ENCODE measurements at regions not wholly inside any gene's neighbourhood (a gene's known extent, or its start where the extent isn't known, plus 50 kb on each side); places are given as distances from the start of the nearest gene placed in this dataset.

GRCh38 chr6:104603108-104603745 is 256.5 kb downstream of the HACE1 start:
- Histone ChIP-seq H4K20me1 (ENCODE audit: insufficient read depth, low read length) (no peaks in the 10 kb centered on the region), H3K4me2 (ENCODE audit: low read depth, low read length) (no peak overlapping the region), H3K27me3 (ENCODE audit: control insufficient read depth in 1 of 2, insufficient read depth in 2 of 2, low read length in 2 of 2) (no peaks in the 10 kb centered on the region), H2AFZ (ENCODE audit: low read length) (no peak overlapping the region), H3K27ac (ENCODE audit: extremely low read length, insufficient read depth, low read length) (no peak overlapping the region), H3K36me3 (replicated peaks in 1 of 2; ENCODE audit: control insufficient read depth in 1 of 2, insufficient read depth in 2 of 2, low read length in 2 of 2) (no peaks in the 10 kb centered on the region), H3K9me3 (ENCODE audit: low read length) (no peaks in the 10 kb centered on the region), H3K4me3 (replicated peaks in 1 of 3; ENCODE audit: insufficient read depth in 1 of 3, low read depth in 2 of 3, low read length in 3 of 3) (no peak overlapping the region), H3K4me1 (ENCODE audit: insufficient read depth, low read length) (no peaks in the 10 kb centered on the region), H3K9ac (ENCODE audit: insufficient read depth, low read depth, low read length) (no peak overlapping the region), H3K79me2 (ENCODE audit: insufficient read depth, low read length) (no peaks in the 10 kb centered on the region)
- DNase-seq (ENCODE audit: low spot score) (no peak), ATAC-seq (no peak), FAIRE-seq (no peak)
- in situ Hi-C loops (cut with HindIII; ENCODE audit: extremely low pct_ligation_motif_present, low pct_unique_long_range_greater_than_20kb) (no loop called here), intact Hi-C loops (cut with micrococcal nuclease; ENCODE audit: unreplicated experiment) (no loop called here)
- WGBS (ENCODE audit: low lambda C conversion rate) = 0% methylated on average over 1 of the region's 1 CpG
- no TSS peak for BruUV-seq (replicated peaks)
- TF ChIP-seq, protein P1, sequence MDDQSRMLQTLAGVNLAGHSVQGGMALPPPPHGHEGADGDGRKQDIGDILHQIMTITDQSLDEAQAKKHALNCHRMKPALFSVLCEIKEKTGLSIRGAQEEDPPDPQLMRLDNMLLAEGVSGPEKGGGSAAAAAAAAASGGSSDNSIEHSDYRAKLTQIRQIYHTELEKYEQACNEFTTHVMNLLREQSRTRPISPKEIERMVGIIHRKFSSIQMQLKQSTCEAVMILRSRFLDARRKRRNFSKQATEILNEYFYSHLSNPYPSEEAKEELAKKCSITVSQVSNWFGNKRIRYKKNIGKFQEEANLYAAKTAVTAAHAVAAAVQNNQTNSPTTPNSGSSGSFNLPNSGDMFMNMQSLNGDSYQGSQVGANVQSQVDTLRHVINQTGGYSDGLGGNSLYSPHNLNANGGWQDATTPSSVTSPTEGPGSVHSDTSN (CRISPR knock-in tag; IDR thresholded peaks at IDR 0.05; ENCODE audit: borderline replicate concordance) = no peak
- no peak for TF ChIP-seq FOXC1 (CRISPR knock-in tag; IDR thresholded peaks at IDR 0.05; ENCODE audit: borderline replicate concordance)
- no peak for TF ChIP-seq FOXA3 (CRISPR knock-in tag; IDR thresholded peaks at IDR 0.05)
- TF ChIP-seq MAFG (CRISPR knock-in tag; IDR thresholded peaks at IDR 0.05) = no peak
- no peak for TF ChIP-seq RARA (CRISPR knock-in tag; IDR thresholded peaks at IDR 0.05)
- no peak for TF ChIP-seq HNRNPH1 (optimal IDR thresholded peaks at IDR 0.05; ENCODE audit: low read depth, low read length)
- TF ChIP-seq AKAP8 (CRISPR knock-in tag; IDR thresholded peaks at IDR 0.05) = no peak
- TF ChIP-seq ZC3H13 (CRISPR knock-in tag; IDR thresholded peaks at IDR 0.05) = no peak
- TF ChIP-seq ZNF260 (CRISPR knock-in tag; IDR thresholded peaks at IDR 0.05; ENCODE audit: borderline replicate concordance, low read depth) = no peak
- TF ChIP-seq FOXK2 (IDR thresholded peaks at IDR 0.05) = no peak
- no peak for TF ChIP-seq ZNF382 (CRISPR knock-in tag; IDR thresholded peaks at IDR 0.05; ENCODE audit: borderline replicate concordance)
- TF ChIP-seq, protein P2, sequence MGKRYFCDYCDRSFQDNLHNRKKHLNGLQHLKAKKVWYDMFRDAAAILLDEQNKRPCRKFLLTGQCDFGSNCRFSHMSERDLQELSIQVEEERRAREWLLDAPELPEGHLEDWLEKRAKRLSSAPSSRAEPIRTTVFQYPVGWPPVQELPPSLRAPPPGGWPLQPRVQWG (CRISPR knock-in tag; IDR thresholded peaks at IDR 0.05; ENCODE audit: borderline replicate concordance, low read depth) = no peak
- no peak for TF ChIP-seq ZNF567 (CRISPR knock-in tag; IDR thresholded peaks at IDR 0.05; ENCODE audit: borderline replicate concordance)
- no peak for TF ChIP-seq PPARG (CRISPR knock-in tag; conservative IDR thresholded peaks at IDR 0.05)
- no peak for TF ChIP-seq ZBTB33 (CRISPR knock-in tag; IDR thresholded peaks at IDR 0.05)
- no peak for TF ChIP-seq ZNF251 (CRISPR knock-in tag; IDR thresholded peaks at IDR 0.05)
- ChIA-PET POLR2A (no interaction called here), CTCF (ENCODE audit: low intra/inter-chr PET ratio, low total read pairs) (no interaction called here)

All from HepG2 (cell line).